ENCODE measurements at regions not wholly inside any gene's neighbourhood (a gene's known extent, or its start where the extent isn't known, plus 50 kb on each side); places are given as distances from the start of the nearest gene placed in this dataset.
"Not testable (repeated sequence)": the region's sequence is repeated elsewhere in the genome, so short reads cannot be mapped to it uniquely, and the experiment has no call there.

DNA sequence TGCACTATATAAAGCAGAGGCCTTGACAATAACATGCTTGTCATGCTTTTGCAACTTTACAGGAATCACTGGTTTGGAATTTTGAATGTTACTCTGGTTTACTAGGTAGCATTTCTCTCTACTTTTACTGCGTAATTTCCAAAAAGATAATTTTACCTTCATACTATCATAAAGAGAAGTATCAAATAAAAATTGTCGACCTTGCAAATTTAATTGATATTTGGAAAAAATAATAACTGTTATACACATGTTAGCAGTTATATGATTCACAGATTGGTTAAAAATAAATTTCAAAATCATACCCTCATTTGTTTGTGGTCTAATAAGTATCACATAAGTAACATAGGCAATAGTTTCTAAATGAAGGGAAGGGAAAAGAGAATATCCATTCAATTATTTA, 228.5 kb upstream of the CACNA2D1 start:
- TF ChIP-seq, protein P1, sequence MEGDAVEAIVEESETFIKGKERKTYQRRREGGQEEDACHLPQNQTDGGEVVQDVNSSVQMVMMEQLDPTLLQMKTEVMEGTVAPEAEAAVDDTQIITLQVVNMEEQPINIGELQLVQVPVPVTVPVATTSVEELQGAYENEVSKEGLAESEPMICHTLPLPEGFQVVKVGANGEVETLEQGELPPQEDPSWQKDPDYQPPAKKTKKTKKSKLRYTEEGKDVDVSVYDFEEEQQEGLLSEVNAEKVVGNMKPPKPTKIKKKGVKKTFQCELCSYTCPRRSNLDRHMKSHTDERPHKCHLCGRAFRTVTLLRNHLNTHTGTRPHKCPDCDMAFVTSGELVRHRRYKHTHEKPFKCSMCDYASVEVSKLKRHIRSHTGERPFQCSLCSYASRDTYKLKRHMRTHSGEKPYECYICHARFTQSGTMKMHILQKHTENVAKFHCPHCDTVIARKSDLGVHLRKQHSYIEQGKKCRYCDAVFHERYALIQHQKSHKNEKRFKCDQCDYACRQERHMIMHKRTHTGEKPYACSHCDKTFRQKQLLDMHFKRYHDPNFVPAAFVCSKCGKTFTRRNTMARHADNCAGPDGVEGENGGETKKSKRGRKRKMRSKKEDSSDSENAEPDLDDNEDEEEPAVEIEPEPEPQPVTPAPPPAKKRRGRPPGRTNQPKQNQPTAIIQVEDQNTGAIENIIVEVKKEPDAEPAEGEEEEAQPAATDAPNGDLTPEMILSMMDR (IDR thresholded peaks at IDR 0.05): no peak
- ATAC-seq (ENCODE audit: low FRiP score) (no peak), DNase-seq (ENCODE audit: low spot score) (no peak)

DNA sequence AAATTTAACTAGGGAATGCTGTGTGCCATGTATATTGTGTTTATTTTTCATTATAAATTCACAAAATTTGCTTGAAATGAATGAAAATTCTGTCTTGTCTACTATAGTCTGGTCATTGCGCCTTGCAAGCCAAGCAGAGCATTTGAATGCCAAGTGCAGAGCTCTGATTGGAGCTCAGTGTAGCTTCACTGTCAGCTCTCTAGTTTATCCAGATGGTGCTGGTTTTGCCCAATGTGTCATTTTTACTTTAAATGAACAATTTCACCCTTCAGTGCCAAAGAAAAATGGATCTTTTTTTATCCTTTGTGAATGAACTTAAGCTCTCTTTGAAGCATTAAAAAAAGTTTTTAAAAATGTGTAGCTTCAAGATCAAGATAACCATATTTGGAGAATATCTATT, 225.6 kb upstream of the CACNA2D1 start:
- TF ChIP-seq, protein P1 (IDR thresholded peaks at IDR 0.05): no peak
- DNase-seq (ENCODE audit: low spot score): no peak
- no peak for ATAC-seq (ENCODE audit: low FRiP score)

DNA sequence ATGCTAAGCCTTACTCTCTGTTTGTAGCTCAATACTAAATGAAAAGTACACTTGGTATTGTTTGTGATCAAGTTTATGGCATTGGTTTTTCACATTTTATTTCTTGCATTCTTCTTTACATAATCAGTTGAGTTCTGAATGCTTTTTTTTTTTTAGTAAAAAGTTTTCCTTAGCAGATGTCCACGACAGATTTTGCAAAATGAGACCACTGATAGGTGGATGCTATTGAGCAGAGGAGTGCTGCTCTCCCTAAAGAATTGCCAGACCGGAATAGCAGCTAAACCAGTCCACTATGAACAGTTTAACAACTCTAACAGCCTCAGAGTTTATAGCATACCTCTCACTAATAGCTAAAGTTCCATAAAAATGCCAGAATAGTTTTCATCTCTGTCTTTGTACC, 225.1 kb upstream of the CACNA2D1 start:
- TF ChIP-seq, protein P1 (IDR thresholded peaks at IDR 0.05): no peak
- no peak for ATAC-seq (ENCODE audit: low FRiP score)
- DNase-seq (ENCODE audit: low spot score): no peak

DNA sequence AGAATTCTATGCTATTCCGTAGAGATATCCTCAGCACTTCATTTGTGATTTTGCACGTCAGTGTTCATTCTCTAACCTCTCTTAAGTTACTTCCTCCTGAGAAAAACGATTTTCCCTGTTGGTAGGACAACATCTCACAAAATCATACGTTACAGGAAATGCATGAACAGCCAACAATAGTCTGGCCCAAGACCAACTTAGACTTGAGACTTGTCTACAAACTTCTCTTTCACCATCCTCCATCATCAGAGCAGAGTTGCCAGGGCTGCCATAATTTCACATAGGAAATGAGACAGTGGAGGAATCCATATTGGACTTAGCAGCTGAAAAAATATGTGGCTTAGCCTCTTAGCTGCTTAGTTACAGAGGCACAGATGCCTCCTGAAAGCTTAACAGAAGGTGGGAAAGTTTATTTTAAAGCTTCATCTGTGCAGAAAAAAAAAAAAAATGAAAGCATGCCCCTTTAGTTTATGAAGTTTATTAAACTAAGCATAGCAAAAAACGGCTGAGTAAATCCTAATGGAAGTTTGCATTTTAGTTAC, 222.5 kb upstream of the CACNA2D1 start:
- DNase-seq (ENCODE audit: low spot score): no peak
- no peak for ATAC-seq (ENCODE audit: low FRiP score)
- TF ChIP-seq, protein P1 (IDR thresholded peaks at IDR 0.05): no peak

DNA sequence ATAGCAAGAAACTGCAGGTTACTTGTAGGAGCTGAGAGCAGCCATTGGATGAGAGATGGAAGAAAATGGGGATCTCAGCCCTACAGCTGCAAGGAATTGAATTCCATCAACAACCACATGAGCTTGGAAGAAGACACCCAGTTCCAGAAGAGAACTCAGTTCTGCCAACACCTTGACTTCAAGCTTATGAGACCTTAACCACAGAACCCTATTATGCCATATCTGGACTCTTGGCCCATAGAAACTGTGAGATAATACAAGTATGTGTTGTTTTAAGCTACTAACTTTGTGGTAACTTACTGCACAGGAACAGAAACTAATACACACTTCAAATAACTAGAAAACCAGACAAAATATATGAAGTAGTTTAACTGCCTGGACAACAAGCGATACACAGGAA, 212.4 kb upstream of the CACNA2D1 start:
- no peak for DNase-seq (ENCODE audit: low spot score)
- TF ChIP-seq, protein P1 (IDR thresholded peaks at IDR 0.05): no peak
- ATAC-seq (ENCODE audit: low FRiP score): no peak

DNA sequence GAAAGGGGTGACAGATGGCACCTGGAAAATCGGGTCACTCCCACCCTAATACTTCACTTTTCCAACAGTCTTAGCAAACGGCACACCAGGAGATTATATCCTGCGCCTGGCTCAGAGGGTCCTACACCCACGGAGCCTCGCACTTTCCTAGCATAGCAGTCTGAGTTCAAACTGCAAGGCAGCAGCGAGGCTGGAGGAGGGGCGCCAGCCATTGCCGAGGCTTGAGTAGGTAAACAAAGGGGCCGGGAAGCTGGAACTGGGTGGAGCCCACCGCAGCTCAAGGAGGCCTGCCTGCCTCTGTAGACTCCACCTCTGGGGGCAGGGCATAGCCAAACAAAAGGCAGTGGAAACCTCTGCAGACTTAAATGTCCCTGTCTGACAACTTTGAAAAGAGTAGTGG, 206.5 kb upstream of the CACNA2D1 start:
- DNase-seq (ENCODE audit: low spot score); ATAC-seq (ENCODE audit: low FRiP score): not testable (repeated sequence)

DNA sequence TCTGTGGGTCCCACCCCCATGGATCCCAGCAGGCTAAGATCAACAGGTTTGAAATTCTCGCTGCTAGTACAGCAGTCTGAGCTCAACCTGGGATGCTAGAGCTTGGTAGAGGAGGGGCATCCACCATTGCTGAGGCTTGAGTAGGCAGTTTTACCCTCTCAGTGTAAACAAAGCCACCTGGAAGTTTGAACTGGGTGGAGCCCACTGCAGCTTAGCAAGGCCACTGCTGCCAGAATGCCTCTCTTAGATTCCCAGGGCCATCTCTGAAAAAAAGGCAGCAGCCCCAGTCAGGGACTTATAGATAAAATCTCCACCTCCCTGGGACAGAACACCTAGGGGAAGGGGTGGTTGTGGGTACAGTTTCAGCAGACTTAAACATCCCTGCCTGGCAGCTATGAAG, 190.0 kb upstream of the CACNA2D1 start:
- DNase-seq (ENCODE audit: low spot score): no peak
- TF ChIP-seq, protein P1 (IDR thresholded peaks at IDR 0.05): no peak
- no peak for ATAC-seq (ENCODE audit: low FRiP score)

DNA sequence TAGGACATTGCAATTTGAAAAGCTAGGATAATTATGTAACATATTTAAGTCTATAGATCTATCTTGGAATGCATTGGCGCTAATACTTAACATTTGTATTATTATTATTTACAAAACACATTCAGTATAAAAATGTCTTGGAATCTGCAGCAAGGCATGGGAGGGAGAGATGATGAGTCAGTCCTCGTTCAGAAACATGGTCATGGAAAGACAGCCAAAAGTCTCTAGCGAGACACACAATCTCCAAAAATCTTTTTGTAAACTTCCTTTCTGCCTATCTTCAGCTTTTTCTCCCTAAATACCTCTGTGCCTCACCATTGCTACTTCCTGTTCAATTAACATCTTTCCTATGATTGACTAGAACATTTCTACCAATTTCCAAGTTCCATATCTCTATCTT, 188.4 kb upstream of the CACNA2D1 start:
- TF ChIP-seq, protein P1 (IDR thresholded peaks at IDR 0.05): no peak
- DNase-seq (ENCODE audit: low spot score): no peak
- no peak for ATAC-seq (ENCODE audit: low FRiP score)

All from omental fat pad (tissue), 3 donors.